K562 (cell line): ENCODE measurements at regions not wholly inside any gene's neighbourhood (a gene's known extent, or its start where the extent isn't known, plus 50 kb on each side); places are given as distances from the start of the nearest gene placed in this dataset.

ENCODE experiments used
- ATAC-seq: fragments of 200-7000 bp; cut with Tn5 transposase; 3 replicates; pipeline ENCODE4 v1.9.1; 2020; ENCODE audit warnings: moderate library complexity
- BruUV-seq: library from RNA; stranded (reverse); fragments of 400-500 nt; replicated peaks from 2 replicates; lab custom pipeline; 2021; lab: Mats Ljungman, UMichigan
- CTCF ChIA-PET: fragments of 300-600 bp; formaldehyde crosslinking; extraction: SDS; loops from one replicate; lab custom pipeline; 2021; ENCODE audit warnings: low intra/inter-chr PET ratio; lab: Yijun Ruan, JAX
- POLR2A ChIA-PET: fragments of 300-600, 350-650 bp; sonication (Branson Sonifier 250); formaldehyde crosslinking; extraction: SDS; loops from one replicate; lab custom pipeline; 2021; ENCODE audit warnings: antibody characterized with exemption, inconsistent platforms; lab: Yijun Ruan, JAX
- DNase-seq, 4 experiments: peaks; one replicate each; pipeline versions ENCODE4 v3.0.0 to v3.0.0-alpha.2; 2011 to 2018; ENCODE audit warnings: low spot score in 3 of 4, mixed read lengths in 3 of 4; ENCODE audit errors: extremely low read depth in 1 of 4
- FAIRE-seq: peaks from 2 replicates; lab custom pipeline; 2011; peaks lifted over from hg19 to GRCh38; lab: Jason Lieb, UNC
- H2AFZ ChIP-seq: 2 replicates; pipeline ENCODE4 v1.6.0; 2011; ENCODE audit warnings: low read depth, low read length, control low read depth, inconsistent platforms
- H3K27ac ChIP-seq: fragments of 200-600 bp; 3 replicates; pipeline ENCODE4 v1.8.0; 2011; ENCODE audit warnings: low read depth, mild to moderate bottlenecking, control low read depth, inconsistent platforms, low read length, moderate library complexity, mixed read lengths; ENCODE audit errors: extremely low read depth
- H3K27me3 ChIP-seq, 2 experiments: fragments of 300-600 bp in 1 of 2; 2 replicates in 1 of 2; 3 replicates in 1 of 2; pipeline versions ENCODE4 v1.6.0 to v1.8.0; 2011; ENCODE audit warnings: inconsistent platforms in 2 of 2, low read length in 2 of 2, mild to moderate bottlenecking in 1 of 2, mixed read lengths in 1 of 2, moderate library complexity in 1 of 2; ENCODE audit not compliant: control insufficient read depth in 2 of 2, insufficient read depth in 2 of 2
- H3K36me3 ChIP-seq: fragments of 300-600 bp; 3 replicates; pipeline ENCODE4 v1.8.0; 2011; ENCODE audit warnings: mild to moderate bottlenecking, low read length, inconsistent platforms; ENCODE audit not compliant: control insufficient read depth, insufficient read depth
- H3K4me1 ChIP-seq, 2 experiments: fragments of 200-600 bp in 1 of 2; replicated peaks in 1 of 2; 2 replicates in 1 of 2; 3 replicates in 1 of 2; pipeline versions ENCODE4 v1.5.1 to v1.8.0; 2011; ENCODE audit warnings: inconsistent platforms in 2 of 2, low read length in 2 of 2, mild to moderate bottlenecking in 1 of 2, mixed read lengths in 1 of 2, moderate library complexity in 1 of 2; ENCODE audit not compliant: control insufficient read depth in 2 of 2, insufficient read depth in 2 of 2
- H3K4me2 ChIP-seq: 2 replicates; pipeline ENCODE4 v1.6.1; 2011; ENCODE audit warnings: low read length, control low read depth, inconsistent platforms, mixed read lengths; ENCODE audit not compliant: insufficient read depth
- H3K4me3 ChIP-seq: fragments of 200-600 bp; sonication (generic), shearing (Covaris generic); 2 replicates; pipeline ENCODE4 v1.5.1; 2016; ENCODE audit warnings: control low read depth, inconsistent platforms
- H3K79me2 ChIP-seq: fragments of 200-600 bp; 3 replicates; pipeline ENCODE4 v1.8.0; 2011; ENCODE audit warnings: low read length, inconsistent platforms; ENCODE audit not compliant: control insufficient read depth, insufficient read depth
- H3K9ac ChIP-seq, 2 experiments: 2 replicates each; pipeline versions ENCODE4 v1.6.0 to v1.6.1; 2011; ENCODE audit warnings: low read depth in 2 of 2, low read length in 2 of 2, control low read depth in 1 of 2, inconsistent platforms in 1 of 2, mild to moderate bottlenecking in 1 of 2, mixed read lengths in 1 of 2; ENCODE audit not compliant: insufficient read depth in 1 of 2
- H3K9me1 ChIP-seq: one replicate; pipeline ENCODE4 v1.6.0; 2011; ENCODE audit warnings: inconsistent platforms, mild to moderate bottlenecking, low read length, moderate library complexity; ENCODE audit not compliant: control insufficient read depth, insufficient read depth
- H3K9me3 ChIP-seq: replicated peaks from 2 replicates; pipeline ENCODE4 v1.5.1; 2011; ENCODE audit warnings: low read depth, low read length, inconsistent platforms; ENCODE audit not compliant: control insufficient read depth, insufficient read depth
- H4K20me1 ChIP-seq: replicated peaks from 2 replicates; pipeline ENCODE4 v1.6.1; 2011; ENCODE audit warnings: low read length, inconsistent platforms, mixed read lengths; ENCODE audit not compliant: control insufficient read depth, insufficient read depth
- ATF3 ChIP-seq, 2 experiments: fragments of 450-650 bp in 1 of 2; sonication (generic) in 1 of 2; formaldehyde crosslinking in 1 of 2; IDR thresholded peaks in 1 of 2; conservative IDR thresholded peaks in 1 of 2; 2 replicates each; pipeline versions ENCODE4 v1.6.1 to v1.8.1; 2016 to 2023; ENCODE audit warnings: mild to moderate bottlenecking in 2 of 2, moderate library complexity in 2 of 2, inconsistent platforms in 1 of 2, missing genetic modification reagents in 1 of 2
- CEBPG ChIP-seq, 3 experiments: fragments of 200-800 bp in 1 of 3; sonication (Bioruptor generic) in 1 of 3; sonication (generic) in 1 of 3; formaldehyde crosslinking in 1 of 3; IDR thresholded peaks in 2 of 3; conservative IDR thresholded peaks in 1 of 3; 2 replicates each; pipeline versions ENCODE4 v1.6.1 to v1.8.0; 2016 to 2022; ENCODE audit warnings: missing compliant biosample characterization in 2 of 3, missing genetic modification characterization in 2 of 3, mild to moderate bottlenecking in 1 of 3, missing genetic modification reagents in 1 of 3
- ETV1 ChIP-seq: fragments of 450-650 bp; conservative IDR thresholded peaks from 2 replicates; pipeline ENCODE4 v1.6.1; 2016; ENCODE audit warnings: missing genetic modification characterization, control low read depth, low read depth, missing compliant biosample characterization
- FOXM1 ChIP-seq, 2 experiments: fragments of 450-650 bp in 1 of 2; sonication (generic) in 1 of 2; formaldehyde crosslinking in 1 of 2; IDR thresholded peaks; 2 replicates each; pipeline versions ENCODE4 v1.6.1 to v1.9.0; 2017 to 2022; ENCODE audit warnings: low read depth in 2 of 2, mild to moderate bottlenecking in 2 of 2, missing genetic modification reagents in 1 of 2, moderate library complexity in 1 of 2
- HMG20B ChIP-seq: fragments of 250-450 bp; sonication (Bioruptor Pico); IDR thresholded peaks from 2 replicates; pipeline ENCODE4 v1.5.0; 2021; ENCODE audit warnings: mild to moderate bottlenecking
- MTF1 ChIP-seq: fragments of 250-450 bp; sonication (Bioruptor Pico); IDR thresholded peaks from 2 replicates; pipeline ENCODE4 v1.9.0; 2021; ENCODE audit warnings: moderate library complexity, mild to moderate bottlenecking, inconsistent platforms, borderline replicate concordance
- MXI1 ChIP-seq: IDR thresholded peaks from 2 replicates; pipeline ENCODE4 v1.6.1; 2011; ENCODE audit warnings: low read depth, mild to moderate bottlenecking, improper control_type of control experiment, low read length
- NFE2 ChIP-seq: IDR thresholded peaks from 2 replicates; pipeline ENCODE4 v1.6.1; 2014; ENCODE audit warnings: antibody characterized with exemption, low read depth
- RAD51 ChIP-seq: fragments of 450-650 bp; IDR thresholded peaks from 2 replicates; pipeline ENCODE4 v1.7.1; 2016; ENCODE audit warnings: low read depth, mild to moderate bottlenecking, borderline replicate concordance
- THAP12 ChIP-seq: fragments of 250-450 bp; sonication (Bioruptor Pico); IDR thresholded peaks from 2 replicates; pipeline ENCODE4 v1.9.0; 2021; ENCODE audit warnings: mild to moderate bottlenecking, inconsistent platforms
- THRAP3 ChIP-seq: fragments of 450-650 bp; IDR thresholded peaks from 2 replicates; pipeline ENCODE4 v1.6.1; 2016; ENCODE audit warnings: mild to moderate bottlenecking, inconsistent platforms, borderline replicate concordance
- U2AF2 ChIP-seq: fragments of 200-400 bp; formaldehyde crosslinking; optimal IDR thresholded peaks from 2 replicates; pipeline ENCODE3; 2017; ENCODE audit warnings: low read depth, mild to moderate bottlenecking, low read length
- ZHX1 ChIP-seq: fragments of 150-350 bp; conservative IDR thresholded peaks from 2 replicates; pipeline ENCODE4 v1.6.1; 2014; ENCODE audit warnings: low read length
- ZNF354B ChIP-seq: fragments of 250-450 bp; sonication (Bioruptor Pico); IDR thresholded peaks from 2 replicates; pipeline ENCODE4 v1.4.0; 2020
- ZSCAN29 ChIP-seq: fragments of 450-650 bp; IDR thresholded peaks from 2 replicates; pipeline ENCODE4 v1.6.1; 2017
- WGBS: fragments of 100-300 bp; shearing (Covaris generic); methylation state at CpG from one replicate; pipeline ENCODE4 v1.1.6; 2016; ENCODE audit warnings: low coverage, mixed read lengths; ENCODE audit not compliant: insufficient coverage; ENCODE audit errors: missing lambda C conversion rate; 5-methylcytosine and 5-hydroxymethylcytosine counted together
- in situ Hi-C: fragments of 300-500 bp; cut with MboI; formaldehyde crosslinking; loops from 4 replicates; pipeline ENCODE4 v1.15.0; 2018; ENCODE audit warnings: inconsistent platforms, mixed read lengths
- intact Hi-C: fragments of 100-400 bp; cut with micrococcal nuclease; formaldehyde crosslinking; loops from 2 replicates; pipeline ENCODE4 v1.14.2; 2022

GRCh38 chr5:123263859-123264258 lies 159.3 kb downstream of the CEP120 start:
- no peak overlapping the region for H3K4me2 ChIP-seq
- no peak overlapping the region for H3K27ac ChIP-seq
- no TSS peak for BruUV-seq
- intact Hi-C loops (no loop called here), in situ Hi-C loops (no loop called here)
- H2AFZ ChIP-seq: no peak overlapping the region
- H3K79me2 ChIP-seq: no peaks in the 10 kb centered on the region
- H4K20me1 ChIP-seq: no peaks in the 10 kb centered on the region
- CTCF ChIA-PET: no interaction called here
- no peaks in the 10 kb centered on the region for H3K36me3 ChIP-seq
- ATAC-seq (no peak), DNase-seq (no peak), FAIRE-seq (no peak)
- POLR2A ChIA-PET: no interaction called here
- 0% methylated on average over 2 of the region's 2 CpGs for WGBS
- 0 out of 5 replicates have a peak, but pooled peaks cover 0 to 2% of the 10 kb centered on the region in 2 experiments for H3K27me3 ChIP-seq
- no peaks in the 10 kb centered on the region for H3K9me1 ChIP-seq
- H3K4me1 ChIP-seq: no peaks in the 10 kb centered on the region
- TF ChIP-seq THAP12 (CRISPR knock-in tag): no peak
- no peak for TF ChIP-seq FOXM1 (IDR thresholded peaks at IDR 0.05; ENCODE audit: low read depth)
- no peak for TF ChIP-seq FOXM1 (CRISPR knock-in tag; IDR thresholded peaks at IDR 0.05; ENCODE audit: low read depth)
- TF ChIP-seq RAD51: no peak
- no peak for TF ChIP-seq HMG20B (CRISPR knock-in tag)
- no peak for TF ChIP-seq ZNF354B (CRISPR knock-in tag)
- no peak for TF ChIP-seq MXI1
- no peak for TF ChIP-seq ATF3 (IDR thresholded peaks at IDR 0.05)
- no peak for TF ChIP-seq ATF3 (CRISPR knock-in tag; conservative IDR thresholded peaks at IDR 0.05)
- no peak for TF ChIP-seq NFE2
- no peak for TF ChIP-seq ZSCAN29
- TF ChIP-seq MTF1 (CRISPR knock-in tag): no peak
- TF ChIP-seq THRAP3: no peak
- no peak for TF ChIP-seq ZHX1
- no peak for TF ChIP-seq CEBPG (CRISPR knock-in tag; IDR thresholded peaks at IDR 0.05)
- no peak for TF ChIP-seq CEBPG (tag; conservative IDR thresholded peaks at IDR 0.05 in 1 of 2, IDR thresholded peaks at IDR 0.05 in 1 of 2)
- no peak for TF ChIP-seq U2AF2
- TF ChIP-seq ETV1 (tag): no peak
- H3K4me3 ChIP-seq: no peak overlapping the region
- no peak overlapping the region for H3K9ac ChIP-seq
- no peaks in the 10 kb centered on the region for H3K9me3 ChIP-seq
